ENCODE measurements at regions not wholly inside any gene's neighbourhood (a gene's known extent, or its start where the extent isn't known, plus 50 kb on each side); places are given as distances from the start of the nearest gene placed in this dataset.

DNA sequence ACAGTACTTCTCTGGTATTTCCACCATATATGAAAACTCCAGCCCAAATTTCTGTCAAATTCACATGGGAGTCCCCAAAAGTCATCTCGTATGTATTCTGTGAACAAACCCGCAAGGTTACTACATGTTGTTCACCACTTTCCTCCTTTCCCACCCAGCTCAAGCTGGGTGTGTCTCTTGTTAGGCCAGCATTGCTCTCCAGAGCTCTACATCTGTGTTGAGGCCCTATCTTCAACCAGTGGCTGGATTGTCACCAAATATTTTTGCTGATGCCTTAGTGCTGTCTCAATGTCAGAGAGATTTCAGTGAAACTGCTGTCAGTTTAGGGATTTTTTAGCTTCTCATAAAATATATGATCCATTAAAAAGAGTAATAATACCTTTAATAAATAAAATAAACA, 230.9 kb downstream of the BTG1 start:
- DNase-seq: no peak

DNA sequence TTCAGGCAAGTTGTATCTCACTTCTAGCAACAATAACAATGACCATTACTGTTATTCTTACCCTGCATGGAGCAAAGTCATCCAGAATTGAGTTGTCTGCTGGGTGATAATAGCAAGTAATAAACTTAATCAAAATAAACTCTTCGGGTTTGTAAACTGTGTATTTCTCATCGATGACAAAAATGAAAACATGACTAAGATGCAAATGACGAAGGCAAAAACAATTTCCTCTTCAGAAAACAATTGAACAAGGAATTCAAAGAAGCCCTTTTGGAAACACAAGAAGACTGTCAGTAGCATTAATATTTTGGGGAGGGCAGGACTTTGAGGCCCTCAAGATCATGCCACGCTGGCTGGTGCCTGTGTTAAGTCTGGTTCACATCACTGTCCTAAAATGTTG, 232.0 kb downstream of the BTG1 start:
- no peak for DNase-seq

DNA sequence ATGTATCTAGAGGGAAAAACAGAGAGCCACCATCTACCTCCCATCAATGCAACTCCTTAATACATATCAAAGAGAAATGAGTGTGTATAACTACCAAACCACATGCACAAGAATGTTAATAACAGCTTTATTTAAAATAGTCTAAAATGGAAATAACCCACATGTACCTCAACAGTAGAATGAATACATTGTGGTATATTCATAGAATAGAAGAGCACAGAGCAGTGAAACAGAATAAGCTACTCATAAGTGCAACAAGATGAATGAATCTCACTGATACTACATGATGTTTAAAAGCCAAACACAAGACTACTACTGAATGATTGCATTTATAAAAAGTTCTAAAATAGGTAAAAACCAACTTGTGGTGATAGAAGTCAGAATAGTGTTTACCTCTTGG, 232.5 kb downstream of the BTG1 start:
- no peak for DNase-seq

DNA sequence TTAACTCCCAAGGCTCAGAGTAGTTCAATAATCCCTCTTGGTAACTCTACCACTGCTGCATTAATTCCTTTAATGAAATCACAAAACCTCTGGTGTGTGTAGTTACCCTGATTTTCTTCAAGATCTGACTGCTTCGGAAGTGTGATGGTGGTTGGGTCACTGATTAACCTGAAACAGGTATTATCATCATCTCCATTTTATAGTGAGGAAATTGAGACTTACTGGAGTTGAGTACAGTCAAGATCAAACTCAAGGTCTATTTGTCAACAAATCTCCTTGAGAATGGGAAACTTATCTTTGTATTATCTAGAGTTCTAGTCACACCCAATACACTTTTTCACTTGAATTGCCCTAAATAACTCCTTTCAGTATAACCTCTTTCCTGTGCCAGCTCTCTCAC, 233.5 kb downstream of the BTG1 start:
- no peak for DNase-seq

DNA sequence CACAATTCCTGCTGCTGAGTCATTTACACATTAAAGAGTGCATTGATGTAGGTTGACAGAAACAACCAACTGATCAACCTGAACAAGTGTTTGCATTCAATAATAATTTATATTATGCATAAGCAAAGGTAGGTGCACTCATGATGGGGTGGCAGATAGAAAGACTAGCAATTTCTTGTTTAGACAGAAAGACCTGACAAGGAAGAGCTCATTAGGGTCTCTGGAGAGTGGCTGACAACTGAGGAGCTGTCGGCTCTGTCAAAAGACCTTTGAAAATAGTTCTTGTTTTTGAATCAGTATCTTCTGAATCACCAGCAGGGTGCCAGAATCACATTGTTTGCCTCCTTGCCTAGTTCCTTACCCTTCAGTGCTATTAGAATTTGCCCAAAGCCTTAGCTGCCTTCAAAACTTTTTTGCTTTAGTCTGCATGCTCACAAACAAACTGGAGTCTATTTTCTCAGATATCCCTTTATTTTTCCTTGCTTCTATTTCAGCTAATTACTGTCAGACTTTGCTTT, 234.7 kb downstream of the BTG1 start:
- DNase-seq: no peak

DNA sequence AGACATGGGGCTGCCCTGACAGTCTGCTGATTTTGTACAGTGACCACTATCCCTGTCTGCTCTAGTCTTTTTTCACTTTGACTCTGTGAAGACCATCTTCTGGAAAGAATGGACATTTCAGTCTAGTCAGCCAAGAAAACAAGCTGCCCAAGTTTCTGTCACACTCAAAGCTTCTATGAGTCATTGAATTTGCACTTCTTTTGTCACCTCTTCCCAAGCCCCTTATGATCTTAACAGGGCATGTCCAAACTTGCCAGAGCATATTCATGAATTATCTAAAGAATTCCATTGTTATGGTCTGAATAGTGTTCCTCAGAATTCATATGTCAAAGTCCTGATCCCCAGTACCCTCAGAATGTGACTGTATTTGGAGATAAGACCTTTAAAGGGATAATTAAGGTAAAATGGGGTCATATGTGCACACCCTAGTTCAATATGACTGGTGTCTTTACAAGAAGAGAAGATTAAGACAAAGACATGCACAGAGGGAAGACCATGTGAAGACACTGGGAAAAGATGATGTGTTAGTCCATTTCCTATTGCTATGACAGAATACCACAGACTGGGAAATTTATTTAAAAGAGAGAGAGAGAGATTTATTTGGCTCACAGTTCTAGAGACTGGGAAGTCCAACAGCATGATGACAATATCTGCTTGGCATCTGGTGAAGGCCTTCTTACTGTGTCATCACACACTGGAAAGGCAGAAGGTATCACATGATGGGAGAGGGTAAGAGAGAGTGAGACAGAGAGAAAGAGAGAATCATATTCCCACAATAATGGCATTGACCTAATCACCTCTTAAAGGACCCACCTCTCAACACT, 242.6 kb downstream of the BTG1 start:
- DNase-seq: no peak

DNA sequence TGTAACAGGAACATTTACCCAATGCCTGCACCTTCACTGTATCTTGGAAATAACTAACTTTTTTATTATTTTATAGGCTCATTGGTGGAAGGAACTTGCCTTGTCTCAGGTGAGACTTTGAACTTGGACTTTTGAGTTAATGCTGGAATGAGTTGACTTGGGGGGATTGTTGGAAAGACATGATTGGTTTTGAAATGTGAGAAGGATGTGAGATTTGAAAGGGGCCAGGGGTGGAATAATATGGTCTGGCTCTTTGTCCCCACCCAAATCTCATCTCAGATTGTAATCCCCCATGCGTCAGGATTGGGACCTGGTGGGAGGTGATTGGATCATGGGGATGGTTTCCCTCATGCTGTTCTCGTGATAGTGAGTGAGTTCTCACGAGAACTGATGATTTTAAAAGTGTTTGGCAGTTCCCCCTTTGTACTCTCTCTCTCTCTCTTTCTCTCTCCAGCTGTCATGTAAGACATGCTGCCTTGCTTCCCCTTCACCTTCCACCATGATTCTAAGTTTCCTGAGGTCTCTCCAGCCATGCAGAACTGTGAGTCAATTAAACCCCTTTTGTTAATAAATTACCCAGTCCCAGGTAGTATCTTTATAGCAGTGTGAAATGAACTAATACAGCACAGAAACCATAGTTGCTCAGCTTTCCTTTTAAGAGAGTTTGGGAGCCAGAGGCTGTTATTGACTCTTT, 244.1 kb downstream of the BTG1 start:
- no peak for DNase-seq

DNA sequence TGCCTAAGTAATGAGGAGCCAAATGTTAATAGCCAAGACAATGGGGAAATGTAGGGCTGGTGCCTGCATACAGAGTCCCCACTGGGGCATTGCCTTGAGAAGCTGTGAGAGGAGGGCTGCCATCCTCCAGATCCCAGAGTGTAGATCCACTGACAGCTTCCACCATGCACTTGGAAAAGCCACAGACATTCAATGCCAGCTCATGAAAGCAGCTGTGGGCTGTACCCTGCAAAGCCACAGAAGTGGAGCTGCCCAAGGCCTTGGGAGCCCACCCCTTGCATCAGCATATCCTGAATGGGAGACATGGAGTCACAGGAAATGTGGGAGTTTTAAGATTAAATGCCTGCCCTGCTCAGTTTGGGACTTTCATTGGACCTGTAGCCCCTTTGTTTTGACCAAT, 244.7 kb downstream of the BTG1 start:
- DNase-seq: no peak

DNA sequence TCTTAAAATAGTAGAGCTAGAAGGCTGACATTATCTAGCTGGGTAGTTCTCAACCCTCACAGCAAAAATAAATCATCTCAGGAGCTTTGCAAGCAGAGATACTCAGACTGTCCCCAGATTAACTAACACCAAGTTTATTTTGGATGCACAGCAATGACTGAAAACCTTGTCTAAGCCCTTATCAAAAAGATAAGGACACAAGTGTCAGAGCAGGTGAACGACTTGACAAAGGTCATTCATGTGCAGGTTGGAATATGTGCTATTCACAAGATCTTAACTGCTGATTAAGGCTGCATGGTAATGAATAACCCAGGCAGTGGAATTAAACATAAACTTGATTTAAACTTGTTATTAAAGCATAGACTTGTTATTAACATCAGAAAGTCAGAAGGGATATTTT, 246.6 kb downstream of the BTG1 start:
- DNase-seq: no peak

DNA sequence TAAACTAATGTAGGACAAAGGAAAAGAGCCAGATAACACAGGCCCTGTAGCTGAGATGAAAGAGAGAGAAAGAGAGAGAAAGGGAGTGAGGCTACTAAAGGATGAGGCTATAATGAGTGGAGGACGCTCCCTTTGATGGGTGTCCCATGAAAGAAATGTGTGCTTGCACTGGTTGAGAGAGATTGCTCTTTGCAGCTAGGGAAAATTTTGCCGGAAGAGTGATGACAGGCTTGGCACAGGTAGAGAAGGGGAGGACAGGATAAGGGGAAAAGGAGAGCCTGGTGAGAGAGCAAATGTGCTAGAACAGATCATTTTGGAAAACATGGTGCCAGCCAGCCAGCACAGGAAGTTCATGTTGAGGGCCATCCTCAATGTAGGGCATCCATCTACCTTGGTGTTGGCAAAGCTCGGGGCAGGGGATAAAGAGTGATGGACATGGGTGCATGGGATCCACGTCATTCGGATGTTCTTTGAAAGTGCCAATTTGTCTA, 248.6 kb downstream of the BTG1 start:
- DNase-seq: no peak

DNA sequence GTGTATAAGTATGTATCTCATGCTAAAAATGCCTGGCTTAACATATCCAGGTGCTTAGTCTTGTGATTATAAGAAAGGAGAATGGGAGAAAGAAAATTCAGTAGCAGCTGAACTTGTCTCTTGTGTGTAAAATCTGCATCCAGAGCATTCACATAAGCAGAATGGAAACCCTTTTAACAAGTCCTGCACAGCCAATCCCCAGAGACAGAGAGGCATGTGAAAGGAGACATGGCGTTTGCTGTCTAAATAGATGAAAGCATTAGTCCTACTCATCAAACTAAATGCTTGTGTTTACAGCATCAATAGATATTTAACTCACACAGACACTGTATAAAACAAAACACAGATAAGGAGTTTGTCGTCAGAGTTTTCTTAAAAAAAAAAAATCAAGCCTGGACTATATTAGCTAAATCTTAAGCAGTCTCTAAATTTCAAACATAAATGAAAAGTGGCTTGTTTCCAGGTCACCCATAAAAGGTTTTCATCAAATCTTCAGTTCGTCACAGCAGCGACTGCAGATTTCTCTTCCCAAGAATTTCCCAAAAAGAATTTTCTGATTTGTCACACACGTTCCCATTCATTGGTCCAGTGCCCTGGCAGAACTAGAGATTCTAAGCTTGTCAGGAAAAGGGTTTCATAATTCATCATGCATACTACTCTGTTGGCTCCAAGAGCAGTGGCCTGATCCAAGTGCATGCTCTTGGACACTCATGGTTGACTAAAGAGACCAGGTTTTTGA, 249.2 kb downstream of the BTG1 start:
- no peak for DNase-seq

DNA sequence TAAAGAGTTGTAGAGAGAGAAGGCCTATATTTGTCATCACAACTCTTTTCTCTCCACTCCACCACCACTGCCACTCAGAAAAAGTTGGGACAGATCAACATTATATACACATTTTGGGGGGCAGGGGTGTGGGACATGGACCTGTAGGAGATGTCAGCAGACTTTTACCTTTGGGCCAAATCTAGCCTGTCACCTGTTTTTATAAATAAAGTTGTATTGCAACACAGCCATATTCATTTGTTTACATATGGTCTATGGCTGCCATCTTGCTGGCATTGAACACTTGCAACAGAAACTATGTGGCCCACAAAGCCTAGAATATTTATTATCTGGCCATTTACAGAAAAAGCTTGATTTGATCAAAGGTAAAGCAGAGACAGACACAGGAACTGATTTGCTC, 250.7 kb downstream of the BTG1 start:
- no peak for DNase-seq

DNA sequence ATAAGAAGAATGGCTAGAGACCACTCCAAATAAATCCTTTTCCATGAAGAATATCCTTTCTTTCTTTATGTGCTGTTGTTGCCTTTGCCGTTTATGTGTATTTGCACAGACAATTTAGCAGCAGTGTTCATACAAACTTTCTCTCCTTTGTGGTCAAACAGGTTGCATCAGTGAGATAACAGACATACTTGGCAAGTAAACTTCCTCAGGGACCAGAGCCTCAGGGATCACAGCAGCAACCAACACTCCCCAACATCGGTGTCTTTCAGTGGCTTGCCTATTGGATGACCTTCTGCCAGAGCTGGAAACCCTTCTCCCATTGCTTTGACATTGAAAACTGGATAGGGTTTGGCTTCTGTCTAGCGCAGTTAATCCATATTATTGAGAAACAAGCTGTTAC, 252.2 kb downstream of the BTG1 start:
- no peak for DNase-seq

DNA sequence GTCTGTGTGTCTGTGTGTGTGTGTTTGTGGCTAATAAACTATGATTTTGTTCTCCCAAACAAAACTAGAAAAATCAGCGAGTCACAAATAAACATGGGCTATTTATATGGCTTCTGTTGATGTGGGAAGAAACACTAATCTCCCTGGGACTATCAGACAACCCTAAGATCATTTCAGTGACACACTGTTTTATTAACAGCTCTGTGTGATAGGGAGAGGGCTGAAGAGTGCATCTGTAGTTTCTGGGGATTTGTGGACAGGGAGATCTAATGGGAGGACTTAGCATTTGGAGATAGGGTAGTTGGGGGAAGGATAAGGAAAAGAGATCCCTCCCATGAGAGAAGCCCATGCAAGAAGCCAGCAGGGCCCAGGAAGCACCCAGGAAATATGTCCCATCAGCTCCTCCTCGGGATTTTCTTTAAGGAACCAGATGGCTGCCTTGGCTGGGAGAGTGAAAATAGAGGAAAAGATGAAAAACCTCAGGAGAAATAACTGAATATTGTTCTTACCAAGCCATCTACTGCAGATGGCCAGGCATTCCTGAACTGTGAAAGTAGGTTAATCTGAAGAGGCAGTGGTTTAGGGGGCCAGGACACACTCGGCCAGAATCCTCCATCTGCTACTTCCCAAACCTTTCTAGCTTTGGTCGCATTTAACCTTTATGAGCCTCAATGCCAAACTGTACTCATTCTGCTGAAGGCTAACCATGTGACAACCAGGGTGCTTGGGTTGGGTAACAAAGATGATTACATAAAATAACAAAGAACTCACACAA, 253.4 kb downstream of the BTG1 start:
- DNase-seq: no peak

DNA sequence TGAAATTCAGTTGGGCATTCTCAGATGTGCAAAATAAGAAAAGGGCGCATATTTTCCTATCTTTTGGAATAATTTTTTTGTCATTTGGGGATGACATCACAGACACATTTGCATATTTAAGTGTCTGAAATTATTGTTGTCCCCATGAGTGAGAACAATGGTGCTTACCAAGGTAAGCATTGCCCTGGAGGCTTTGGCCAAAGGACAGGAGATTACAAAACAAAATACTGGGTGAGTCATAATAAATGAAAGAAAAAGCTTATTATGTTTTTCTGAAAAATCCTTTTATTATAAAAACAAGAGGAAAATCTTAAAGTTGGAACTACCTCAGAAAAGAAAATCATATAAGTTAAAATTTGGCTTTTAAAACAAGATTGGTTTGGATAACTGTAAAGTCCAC, 254.9 kb downstream of the BTG1 start:
- no peak for DNase-seq

DNA sequence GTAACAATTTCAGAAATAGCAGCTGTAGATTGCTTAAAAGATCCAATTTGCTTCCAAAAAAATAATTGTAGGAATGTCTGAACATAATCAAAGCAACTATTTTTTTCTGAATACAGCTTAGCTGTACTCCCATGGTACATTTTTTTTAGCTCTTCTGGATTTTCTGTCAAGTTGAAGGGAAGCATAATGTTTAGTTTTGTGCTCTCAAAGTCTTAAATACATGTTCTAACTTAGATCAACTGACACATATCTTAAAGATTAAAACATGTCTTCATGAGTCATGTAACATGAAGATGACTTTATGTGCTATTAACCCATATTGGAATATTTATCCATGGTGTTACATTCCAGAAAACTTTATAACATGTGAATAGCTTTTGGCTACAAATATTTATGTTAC, 255.7 kb downstream of the BTG1 start:
- DNase-seq: no peak

DNA sequence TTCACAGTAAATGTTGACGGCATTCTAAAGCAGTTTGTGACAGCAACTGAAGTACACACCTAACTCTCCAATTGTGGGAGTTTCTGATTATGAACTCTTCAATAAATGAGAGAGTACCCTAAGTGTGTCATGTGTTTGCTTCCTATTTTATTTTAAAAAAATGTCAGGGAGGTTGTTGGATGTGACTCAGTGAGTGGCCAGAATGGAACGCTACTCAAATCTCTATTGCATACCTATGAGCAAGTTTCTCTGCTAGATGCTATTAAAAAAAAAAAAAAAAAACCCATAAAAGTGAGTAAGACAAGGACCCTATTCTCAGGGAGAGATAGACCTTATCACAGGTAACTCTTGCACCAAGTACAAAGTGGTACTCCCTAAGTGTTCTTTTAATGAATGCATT, 256.6 kb downstream of the BTG1 start:
- no peak for DNase-seq

DNA sequence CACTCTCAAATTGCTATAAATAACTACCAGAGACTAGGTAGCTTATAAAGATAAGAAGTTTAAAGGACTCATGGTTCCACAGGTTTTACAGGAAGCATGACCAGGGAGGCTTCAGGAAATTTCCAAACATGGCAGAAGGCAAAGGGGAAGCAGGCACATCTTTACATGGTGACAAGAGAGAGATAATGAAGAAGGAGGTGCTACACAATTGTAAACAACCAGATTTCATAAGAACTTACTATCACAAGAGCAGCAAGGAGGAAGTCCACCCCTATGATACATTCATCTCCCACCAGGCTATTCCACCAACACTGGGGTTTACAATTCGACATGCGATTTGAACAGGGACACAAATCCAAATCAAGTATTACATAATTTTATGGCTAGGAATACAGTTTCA, 257.7 kb downstream of the BTG1 start:
- no peak for DNase-seq

DNA sequence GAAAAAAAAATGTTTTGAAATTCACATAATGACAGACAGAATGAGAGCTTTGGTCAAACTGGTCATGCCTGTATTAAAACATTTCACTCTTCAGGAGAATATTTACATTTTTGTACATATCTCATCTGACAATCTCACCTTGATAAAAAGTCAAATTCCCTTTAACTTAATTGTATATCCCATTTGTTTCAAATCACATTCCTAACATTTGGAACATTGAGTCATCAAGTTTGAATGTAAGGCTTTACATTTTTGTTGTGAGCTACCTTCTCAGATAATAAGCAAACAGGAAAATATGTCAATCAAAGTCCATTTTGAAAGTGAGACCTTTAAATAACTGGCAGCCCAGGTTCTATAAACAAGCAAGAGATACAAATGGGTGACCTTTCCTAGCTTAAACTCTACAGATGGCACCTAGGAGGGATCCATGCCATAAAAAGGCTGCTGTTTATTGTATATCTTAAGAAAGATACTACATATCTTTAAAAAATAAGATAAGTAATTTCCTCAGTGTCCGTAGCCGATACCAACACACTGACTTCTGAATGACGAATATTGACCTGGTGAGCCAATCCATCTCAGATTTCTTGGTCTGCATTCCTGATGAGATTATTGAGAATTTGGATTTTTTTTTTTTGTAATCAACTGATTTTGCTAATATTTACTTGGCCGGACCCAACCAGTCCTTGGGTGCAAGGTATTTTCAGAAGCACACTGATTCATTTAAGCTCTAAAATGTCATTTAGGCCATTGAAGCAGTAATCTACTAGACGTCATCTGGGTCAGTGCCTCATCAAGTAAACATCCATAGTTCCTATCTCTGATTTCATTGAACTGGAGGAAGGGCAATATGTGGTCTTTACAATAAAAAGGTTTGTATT, 259.6 kb downstream of the BTG1 start:
- DNase-seq: no peak

DNA sequence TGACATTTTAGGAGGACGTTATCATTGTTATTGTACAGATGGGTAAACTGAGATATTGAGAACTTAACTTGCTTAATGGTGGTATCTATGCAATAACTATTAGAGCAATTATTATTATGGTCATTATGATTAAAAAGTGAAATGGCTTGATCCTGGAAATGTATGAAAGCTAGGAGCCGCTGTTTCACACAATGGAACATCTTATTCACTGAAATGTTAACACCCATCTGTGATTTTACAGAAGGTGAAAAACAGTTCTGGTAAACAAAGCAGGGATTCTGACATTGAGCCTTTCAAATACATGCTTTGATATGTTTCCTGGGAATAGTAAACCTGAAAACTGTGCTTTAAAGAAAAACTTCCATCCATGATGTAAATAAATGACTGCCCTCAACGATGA, 261.4 kb downstream of the BTG1 start:
- DNase-seq: no peak

DNA sequence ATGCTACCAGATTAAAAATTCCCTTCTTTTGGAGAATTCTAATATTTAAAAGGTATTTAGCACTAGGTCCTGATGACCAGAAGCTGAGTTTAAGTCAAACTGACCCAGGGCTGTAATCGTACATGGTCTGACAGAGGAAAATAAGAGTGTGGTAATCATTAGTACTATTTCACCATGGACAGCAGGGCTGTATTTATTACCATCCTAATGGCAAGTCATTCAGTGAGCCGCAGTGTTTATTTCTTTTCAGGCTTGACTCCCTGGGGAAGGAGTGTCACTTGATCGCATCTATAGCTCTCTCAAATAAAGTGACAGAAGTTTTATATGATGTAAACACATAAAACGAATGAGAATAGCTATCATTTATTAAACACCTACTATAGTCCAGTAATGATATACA, 261.8 kb downstream of the BTG1 start:
- no peak for DNase-seq

DNA sequence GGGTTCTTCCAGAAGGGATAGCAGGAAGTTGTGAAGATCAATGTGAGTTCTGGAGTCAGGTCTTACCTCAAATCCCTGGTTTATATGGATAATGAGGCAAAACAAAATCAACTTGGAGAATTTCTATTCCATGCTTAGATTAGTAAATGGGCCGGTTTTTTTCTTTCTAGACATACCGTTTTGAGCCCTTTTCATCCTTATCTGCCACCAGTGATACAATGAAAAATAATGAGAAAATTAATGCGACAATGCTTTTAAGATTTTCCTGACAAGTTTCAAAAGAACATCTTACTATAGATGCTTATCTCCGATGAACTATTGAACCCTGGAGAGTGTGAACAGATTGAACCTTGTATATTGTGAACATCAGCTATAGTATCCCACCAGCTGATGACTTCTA, 262.7 kb downstream of the BTG1 start:
- no peak for DNase-seq
